ENCODE measurements at regions not wholly inside any gene's neighbourhood (a gene's known extent, or its start where the extent isn't known, plus 50 kb on each side); places are given as distances from the start of the nearest gene placed in this dataset.
"Not testable (repeated sequence)": the region's sequence is repeated elsewhere in the genome, so short reads cannot be mapped to it uniquely, and the experiment has no call there.

GRCh38 chr4:49213250-49213649 is 227.2 kb downstream of the CWH43 start:
- TF ChIP-seq RCOR1 (IDR thresholded peaks at IDR 0.05; ENCODE audit: low read depth, low read length); BCL3 (IDR thresholded peaks at IDR 0.05); RAD21 (conservative IDR thresholded peaks at IDR 0.05 in 1 of 2, IDR thresholded peaks at IDR 0.05 in 1 of 2); PBX3 (IDR thresholded peaks at IDR 0.05); POLR2A (IDR thresholded peaks at IDR 0.05; ENCODE audit: low read length); SMC3 (IDR thresholded peaks at IDR 0.05); CHD4 (IDR thresholded peaks at IDR 0.05; ENCODE audit: borderline replicate concordance); CHD2 (IDR thresholded peaks at IDR 0.05; ENCODE audit: low read length, partially characterized antibody); CBX2 (IDR thresholded peaks at IDR 0.05; ENCODE audit: borderline replicate concordance, low read depth); EP300 (IDR thresholded peaks at IDR 0.05); JUN (IDR thresholded peaks at IDR 0.05): not testable (repeated sequence)
- TF ChIP-seq, protein P1, sequence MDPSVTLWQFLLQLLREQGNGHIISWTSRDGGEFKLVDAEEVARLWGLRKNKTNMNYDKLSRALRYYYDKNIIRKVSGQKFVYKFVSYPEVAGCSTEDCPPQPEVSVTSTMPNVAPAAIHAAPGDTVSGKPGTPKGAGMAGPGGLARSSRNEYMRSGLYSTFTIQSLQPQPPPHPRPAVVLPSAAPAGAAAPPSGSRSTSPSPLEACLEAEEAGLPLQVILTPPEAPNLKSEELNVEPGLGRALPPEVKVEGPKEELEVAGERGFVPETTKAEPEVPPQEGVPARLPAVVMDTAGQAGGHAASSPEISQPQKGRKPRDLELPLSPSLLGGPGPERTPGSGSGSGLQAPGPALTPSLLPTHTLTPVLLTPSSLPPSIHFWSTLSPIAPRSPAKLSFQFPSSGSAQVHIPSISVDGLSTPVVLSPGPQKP (IDR thresholded peaks at IDR 0.05; ENCODE audit: low read depth, low read length): not testable (repeated sequence)
- TF ChIP-seq, protein P2, sequence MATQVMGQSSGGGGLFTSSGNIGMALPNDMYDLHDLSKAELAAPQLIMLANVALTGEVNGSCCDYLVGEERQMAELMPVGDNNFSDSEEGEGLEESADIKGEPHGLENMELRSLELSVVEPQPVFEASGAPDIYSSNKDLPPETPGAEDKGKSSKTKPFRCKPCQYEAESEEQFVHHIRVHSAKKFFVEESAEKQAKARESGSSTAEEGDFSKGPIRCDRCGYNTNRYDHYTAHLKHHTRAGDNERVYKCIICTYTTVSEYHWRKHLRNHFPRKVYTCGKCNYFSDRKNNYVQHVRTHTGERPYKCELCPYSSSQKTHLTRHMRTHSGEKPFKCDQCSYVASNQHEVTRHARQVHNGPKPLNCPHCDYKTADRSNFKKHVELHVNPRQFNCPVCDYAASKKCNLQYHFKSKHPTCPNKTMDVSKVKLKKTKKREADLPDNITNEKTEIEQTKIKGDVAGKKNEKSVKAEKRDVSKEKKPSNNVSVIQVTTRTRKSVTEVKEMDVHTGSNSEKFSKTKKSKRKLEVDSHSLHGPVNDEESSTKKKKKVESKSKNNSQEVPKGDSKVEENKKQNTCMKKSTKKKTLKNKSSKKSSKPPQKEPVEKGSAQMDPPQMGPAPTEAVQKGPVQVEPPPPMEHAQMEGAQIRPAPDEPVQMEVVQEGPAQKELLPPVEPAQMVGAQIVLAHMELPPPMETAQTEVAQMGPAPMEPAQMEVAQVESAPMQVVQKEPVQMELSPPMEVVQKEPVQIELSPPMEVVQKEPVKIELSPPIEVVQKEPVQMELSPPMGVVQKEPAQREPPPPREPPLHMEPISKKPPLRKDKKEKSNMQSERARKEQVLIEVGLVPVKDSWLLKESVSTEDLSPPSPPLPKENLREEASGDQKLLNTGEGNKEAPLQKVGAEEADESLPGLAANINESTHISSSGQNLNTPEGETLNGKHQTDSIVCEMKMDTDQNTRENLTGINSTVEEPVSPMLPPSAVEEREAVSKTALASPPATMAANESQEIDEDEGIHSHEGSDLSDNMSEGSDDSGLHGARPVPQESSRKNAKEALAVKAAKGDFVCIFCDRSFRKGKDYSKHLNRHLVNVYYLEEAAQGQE (IDR thresholded peaks at IDR 0.05): not testable (repeated sequence)
- TF ChIP-seq, protein P3, sequence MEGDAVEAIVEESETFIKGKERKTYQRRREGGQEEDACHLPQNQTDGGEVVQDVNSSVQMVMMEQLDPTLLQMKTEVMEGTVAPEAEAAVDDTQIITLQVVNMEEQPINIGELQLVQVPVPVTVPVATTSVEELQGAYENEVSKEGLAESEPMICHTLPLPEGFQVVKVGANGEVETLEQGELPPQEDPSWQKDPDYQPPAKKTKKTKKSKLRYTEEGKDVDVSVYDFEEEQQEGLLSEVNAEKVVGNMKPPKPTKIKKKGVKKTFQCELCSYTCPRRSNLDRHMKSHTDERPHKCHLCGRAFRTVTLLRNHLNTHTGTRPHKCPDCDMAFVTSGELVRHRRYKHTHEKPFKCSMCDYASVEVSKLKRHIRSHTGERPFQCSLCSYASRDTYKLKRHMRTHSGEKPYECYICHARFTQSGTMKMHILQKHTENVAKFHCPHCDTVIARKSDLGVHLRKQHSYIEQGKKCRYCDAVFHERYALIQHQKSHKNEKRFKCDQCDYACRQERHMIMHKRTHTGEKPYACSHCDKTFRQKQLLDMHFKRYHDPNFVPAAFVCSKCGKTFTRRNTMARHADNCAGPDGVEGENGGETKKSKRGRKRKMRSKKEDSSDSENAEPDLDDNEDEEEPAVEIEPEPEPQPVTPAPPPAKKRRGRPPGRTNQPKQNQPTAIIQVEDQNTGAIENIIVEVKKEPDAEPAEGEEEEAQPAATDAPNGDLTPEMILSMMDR (IDR thresholded peaks at IDR 0.05): not testable (repeated sequence)

All from A549 (cell line).